ENCODE measurements at regions not wholly inside any gene's neighbourhood (a gene's known extent, or its start where the extent isn't known, plus 50 kb on each side); places are given as distances from the start of the nearest gene placed in this dataset.

DNA sequence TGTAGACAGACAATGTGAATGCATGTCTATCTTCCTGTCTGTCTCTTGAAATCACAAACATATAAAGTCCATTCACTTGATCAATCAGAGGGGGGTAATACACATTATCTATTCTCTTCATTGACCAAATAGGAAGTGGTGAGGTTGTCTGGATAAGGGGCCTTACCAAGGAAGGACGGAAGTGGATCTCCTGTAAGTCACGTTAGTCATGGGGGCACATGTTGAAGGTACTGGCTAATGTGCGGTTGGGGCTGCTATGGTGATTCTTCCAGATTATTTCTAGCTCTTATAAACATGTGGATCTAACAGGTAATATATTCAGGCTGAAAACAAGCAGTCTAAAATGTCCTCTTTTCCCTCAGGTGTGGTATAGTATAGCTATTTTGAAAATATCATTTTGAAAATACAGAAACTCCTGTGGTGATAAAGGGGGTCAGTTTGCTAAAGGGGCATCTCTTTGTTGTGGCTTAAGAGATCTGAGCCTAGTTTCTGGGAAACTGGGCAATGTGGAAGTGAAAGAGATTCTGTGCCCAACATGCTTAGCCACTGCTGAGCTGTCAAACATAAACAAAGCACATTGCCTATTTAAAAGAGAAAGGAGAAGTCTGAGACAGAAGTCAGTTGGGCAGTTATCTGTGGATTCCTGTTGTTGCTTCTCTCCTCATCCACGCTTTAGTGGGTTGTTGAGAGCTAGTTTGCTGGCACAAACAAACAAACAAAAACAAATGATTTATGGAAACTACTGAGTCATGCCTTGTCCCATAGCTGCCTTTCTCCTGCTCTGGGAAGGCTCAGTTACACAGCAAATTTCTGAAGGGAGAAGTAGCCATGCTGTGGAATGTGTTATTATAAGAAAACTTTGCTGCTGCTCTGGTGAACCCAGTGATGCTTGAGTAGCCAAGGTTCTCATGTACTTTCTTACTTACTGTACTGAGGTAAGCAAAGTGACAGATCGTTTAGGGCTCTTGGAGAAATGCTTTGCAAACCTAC lies 166.9 kb downstream of the HLX start:
- TF ChIP-seq, protein P1, sequence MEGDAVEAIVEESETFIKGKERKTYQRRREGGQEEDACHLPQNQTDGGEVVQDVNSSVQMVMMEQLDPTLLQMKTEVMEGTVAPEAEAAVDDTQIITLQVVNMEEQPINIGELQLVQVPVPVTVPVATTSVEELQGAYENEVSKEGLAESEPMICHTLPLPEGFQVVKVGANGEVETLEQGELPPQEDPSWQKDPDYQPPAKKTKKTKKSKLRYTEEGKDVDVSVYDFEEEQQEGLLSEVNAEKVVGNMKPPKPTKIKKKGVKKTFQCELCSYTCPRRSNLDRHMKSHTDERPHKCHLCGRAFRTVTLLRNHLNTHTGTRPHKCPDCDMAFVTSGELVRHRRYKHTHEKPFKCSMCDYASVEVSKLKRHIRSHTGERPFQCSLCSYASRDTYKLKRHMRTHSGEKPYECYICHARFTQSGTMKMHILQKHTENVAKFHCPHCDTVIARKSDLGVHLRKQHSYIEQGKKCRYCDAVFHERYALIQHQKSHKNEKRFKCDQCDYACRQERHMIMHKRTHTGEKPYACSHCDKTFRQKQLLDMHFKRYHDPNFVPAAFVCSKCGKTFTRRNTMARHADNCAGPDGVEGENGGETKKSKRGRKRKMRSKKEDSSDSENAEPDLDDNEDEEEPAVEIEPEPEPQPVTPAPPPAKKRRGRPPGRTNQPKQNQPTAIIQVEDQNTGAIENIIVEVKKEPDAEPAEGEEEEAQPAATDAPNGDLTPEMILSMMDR (conservative IDR thresholded peaks at IDR 0.05; ENCODE audit: low read depth, low read length), result no peak
- no peak for TF ChIP-seq EZH2 (IDR thresholded peaks at IDR 0.05; ENCODE audit: low read length, unreplicated experiment)

Measured in PC-3 (cell line).